Stomach (tissue), 4 donors: ENCODE measurements at regions not wholly inside any gene's neighbourhood (a gene's known extent, or its start where the extent isn't known, plus 50 kb on each side); places are given as distances from the start of the nearest gene placed in this dataset.

Experiments used
- EP300 ChIP-seq: sonication (generic); formaldehyde crosslinking; IDR thresholded peaks from one replicate; pipeline ENCODE4 v1.6.1; 2017; ENCODE audit warnings: antibody characterized with exemption
- POLR2A ChIP-seq, 4 donors: fragments of 450-650 bp; IDR thresholded peaks; one replicate each; pipeline ENCODE4 v1.6.1; 2016; ENCODE audit warnings: antibody characterized with exemption in 4 of 4, control low read depth in 2 of 4, mild to moderate bottlenecking in 1 of 4, moderate library complexity in 1 of 4
- TF ChIP-seq, protein P1 (sequence below), 7 experiments: fragments of 450-650 bp in 4 of 7; fragments of 200-600 bp in 3 of 7; sonication (generic) in 3 of 7; IDR thresholded peaks; one replicate each; pipeline ENCODE4 v1.5.1; 2016 to 2019; ENCODE audit warnings: antibody characterized with exemption in 7 of 7, control low read depth in 2 of 7, mild to moderate bottlenecking in 1 of 7

DNA sequence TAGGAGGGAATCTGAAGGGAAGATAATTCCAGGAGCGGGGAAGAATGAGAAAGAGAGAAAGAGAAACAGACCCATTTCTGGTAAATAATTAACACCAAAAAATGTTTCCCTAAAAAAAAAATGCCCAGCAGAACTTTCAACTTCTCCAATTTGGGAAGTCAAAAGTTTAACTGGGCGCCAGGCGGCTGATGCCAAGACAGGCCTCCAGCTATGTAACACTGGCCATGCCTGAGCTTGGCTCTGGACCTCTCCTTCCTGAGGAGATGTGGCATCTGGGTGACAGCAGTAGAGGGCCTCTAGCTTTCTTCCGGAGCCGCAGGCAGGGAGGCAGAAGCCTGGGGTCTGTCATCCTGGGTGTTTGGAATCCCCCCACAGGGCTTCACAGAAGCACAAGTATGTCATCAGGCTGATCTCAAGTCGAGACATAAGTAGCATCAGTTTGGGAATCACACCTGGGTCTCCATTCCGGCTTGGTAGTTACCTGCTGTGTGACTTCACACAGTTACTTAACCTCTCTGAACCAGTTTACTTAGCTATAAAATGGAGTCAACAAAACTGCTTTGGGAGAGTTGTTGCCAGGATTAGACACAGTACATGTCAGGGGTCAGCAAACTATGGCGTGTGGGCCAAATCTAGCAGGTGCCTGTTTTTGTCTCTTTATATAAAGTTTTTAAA is 50.5 kb upstream of the TCF7L2 start:
- TF ChIP-seq POLR2A (IDR thresholded peaks at IDR 0.05) (no peak), EP300 (no peak)
- TF ChIP-seq, protein P1, sequence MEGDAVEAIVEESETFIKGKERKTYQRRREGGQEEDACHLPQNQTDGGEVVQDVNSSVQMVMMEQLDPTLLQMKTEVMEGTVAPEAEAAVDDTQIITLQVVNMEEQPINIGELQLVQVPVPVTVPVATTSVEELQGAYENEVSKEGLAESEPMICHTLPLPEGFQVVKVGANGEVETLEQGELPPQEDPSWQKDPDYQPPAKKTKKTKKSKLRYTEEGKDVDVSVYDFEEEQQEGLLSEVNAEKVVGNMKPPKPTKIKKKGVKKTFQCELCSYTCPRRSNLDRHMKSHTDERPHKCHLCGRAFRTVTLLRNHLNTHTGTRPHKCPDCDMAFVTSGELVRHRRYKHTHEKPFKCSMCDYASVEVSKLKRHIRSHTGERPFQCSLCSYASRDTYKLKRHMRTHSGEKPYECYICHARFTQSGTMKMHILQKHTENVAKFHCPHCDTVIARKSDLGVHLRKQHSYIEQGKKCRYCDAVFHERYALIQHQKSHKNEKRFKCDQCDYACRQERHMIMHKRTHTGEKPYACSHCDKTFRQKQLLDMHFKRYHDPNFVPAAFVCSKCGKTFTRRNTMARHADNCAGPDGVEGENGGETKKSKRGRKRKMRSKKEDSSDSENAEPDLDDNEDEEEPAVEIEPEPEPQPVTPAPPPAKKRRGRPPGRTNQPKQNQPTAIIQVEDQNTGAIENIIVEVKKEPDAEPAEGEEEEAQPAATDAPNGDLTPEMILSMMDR (IDR thresholded peaks at IDR 0.05) = no peak
